GM18507 (cell line): ENCODE measurements at regions not wholly inside any gene's neighbourhood (a gene's known extent, or its start where the extent isn't known, plus 50 kb on each side); places are given as distances from the start of the nearest gene placed in this dataset.

Experiments
- DNase-seq: peaks from one replicate; pipeline ENCODE4 v3.0.0; 2011; ENCODE audit warnings: low read depth; ENCODE audit not compliant: insufficient read length; ENCODE audit errors: extremely low spot score
- FAIRE-seq: peaks from 2 replicates; lab custom pipeline; 2011; peaks lifted over from hg19 to GRCh38; lab: Jason Lieb, UNC

GRCh38 chr12:92458996-92459395, 243.8 kb upstream of the PLEKHG7 start:
- no peak for DNase-seq
- FAIRE-seq, result no peak

- DNase-seq (no peak), FAIRE-seq (no peak)
These were observed 245.2 kb upstream of the PLEKHG7 start for GRCh38 chr12:92457458-92458180.

- DNase-seq (no peak), FAIRE-seq (no peak)
These were observed 250.0 kb upstream of the PLEKHG7 start for GRCh38 chr12:92452763-92453162.

GRCh38 chr12:92446083-92446460, 256.7 kb upstream of the PLEKHG7 start:
- no peak for FAIRE-seq
- no peak for DNase-seq

GRCh38 chr12:92445253-92446082, 257.3 kb upstream of the PLEKHG7 start:
- DNase-seq (no peak), FAIRE-seq (peak; percentile 99)

- DNase-seq (no peak), FAIRE-seq (no peak)
These were observed 258.0 kb upstream of the PLEKHG7 start for GRCh38 chr12:92444763-92445162.

- no peak for FAIRE-seq
- DNase-seq, result no peak
These were observed 260.0 kb upstream of the PLEKHG7 start for GRCh38 chr12:92442782-92443181.

- DNase-seq (no peak), FAIRE-seq (no peak)
These were observed 262.7 kb upstream of the PLEKHG7 start for GRCh38 chr12:92440072-92440471.

GRCh38 chr12:92439420-92439805, 263.4 kb upstream of the PLEKHG7 start:
- DNase-seq (no peak), FAIRE-seq (no peak)

- FAIRE-seq, result peak; percentile 65
- DNase-seq, result no peak
These were observed 264.0 kb upstream of the PLEKHG7 start for GRCh38 chr12:92438641-92439419.

GRCh38 chr12:92437452-92437851, 265.3 kb upstream of the PLEKHG7 start:
- DNase-seq (no peak), FAIRE-seq (peak; percentile 84)

- peak; percentile 69 for FAIRE-seq
- no peak for DNase-seq
These were observed 265.9 kb upstream of the PLEKHG7 start for GRCh38 chr12:92436856-92437255.

GRCh38 chr12:92434607-92435025, 268.2 kb upstream of the PLEKHG7 start:
- FAIRE-seq (no peak), DNase-seq (no peak)

- FAIRE-seq, result peak; percentile 96
- no peak for DNase-seq
These were observed 269.9 kb upstream of the PLEKHG7 start for GRCh38 chr12:92432724-92433441.

GRCh38 chr12:92431146-92431545, 271.6 kb upstream of the PLEKHG7 start:
- DNase-seq (no peak), FAIRE-seq (peak; percentile 48)

- FAIRE-seq, result no peak
- no peak for DNase-seq
These were observed 276.5 kb upstream of the PLEKHG7 start for GRCh38 chr12:92426332-92426731.

- FAIRE-seq (no peak), DNase-seq (no peak)
These were observed 277.6 kb upstream of the PLEKHG7 start for GRCh38 chr12:92425165-92425564.

- FAIRE-seq, result no peak
- DNase-seq, result no peak
These were observed 278.5 kb upstream of the PLEKHG7 start for GRCh38 chr12:92424338-92424737.

- no peak for FAIRE-seq
These were observed 276.1 kb upstream of the BTG1 start for GRCh38 chr12:92421701-92422100.

GRCh38 chr12:92421042-92421441, 275.4 kb upstream of the BTG1 start:
- FAIRE-seq (peak; percentile 48), DNase-seq (no peak)

More at GRCh38 chr12:92421701-92422100, 276.1 kb upstream of the BTG1 start:
- DNase-seq, result no peak
